IMR-90 (cell line): ENCODE measurements at regions not wholly inside any gene's neighbourhood (a gene's known extent, or its start where the extent isn't known, plus 50 kb on each side); places are given as distances from the start of the nearest gene placed in this dataset.

ENCODE experiments used
- ATAC-seq: fragments of 200-7000 bp; cut with Tn5 transposase; 2 replicates; pipeline ENCODE4 v1.9.1; 2020; ENCODE audit warnings: low read depth, mild to moderate bottlenecking, moderate library complexity
- BruUV-seq: library from RNA; stranded (reverse); fragments of 400-500 nt; replicated peaks from 2 replicates; lab custom pipeline; 2021; lab: Mats Ljungman, UMichigan
- CTCF ChIA-PET: fragments of 300-600 bp; formaldehyde crosslinking; extraction: SDS; loops from one replicate; lab custom pipeline; 2021; ENCODE audit warnings: antibody characterized with exemption; lab: Yijun Ruan, JAX
- POLR2A ChIA-PET: fragments of 300-600 bp; sonication (Branson Sonifier 250); formaldehyde crosslinking; loops from one replicate; lab custom pipeline; 2022; ENCODE audit warnings: antibody characterized with exemption; ENCODE audit not compliant: unreplicated experiment; lab: Charles Lee
- DNase-seq: peaks from one replicate; pipeline ENCODE4 v3.0.0; 2013
- H2AFZ ChIP-seq: replicated peaks from 2 replicates; pipeline ENCODE3; 2013; ENCODE audit warnings: low read length, mild to moderate bottlenecking; ENCODE audit not compliant: poor library complexity
- H2AK5ac ChIP-seq: 2 replicates; pipeline ENCODE4 v1.6.1; 2013; ENCODE audit warnings: low read depth, low read length, inconsistent platforms
- H2AK9ac ChIP-seq: replicated peaks from 2 replicates; pipeline ENCODE3; 2013; ENCODE audit warnings: mild to moderate bottlenecking, low read depth, low read length, moderate library complexity; ENCODE audit not compliant: poor library complexity
- H2BK120ac ChIP-seq: 2 replicates; pipeline ENCODE4 v1.6.1; 2013; ENCODE audit warnings: low read depth, low read length, inconsistent platforms
- H2BK15ac ChIP-seq: 3 replicates; pipeline ENCODE4 v1.6.1; 2013; ENCODE audit warnings: low read depth, low read length, inconsistent platforms
- H2BK20ac ChIP-seq: 2 replicates; pipeline ENCODE4 v1.6.1; 2013; ENCODE audit warnings: low read depth, mild to moderate bottlenecking, inconsistent platforms, low read length, moderate library complexity
- H2BK5ac ChIP-seq: 2 replicates; pipeline ENCODE4 v1.6.1; 2013; ENCODE audit warnings: mild to moderate bottlenecking, low read depth, low read length, inconsistent platforms; ENCODE audit not compliant: poor library complexity, severe bottlenecking
- H3K14ac ChIP-seq: replicated peaks from 2 replicates; pipeline ENCODE4 v1.6.1; 2013; ENCODE audit warnings: low read depth, low read length, inconsistent platforms
- H3K18ac ChIP-seq: 2 replicates; pipeline ENCODE4 v1.6.1; 2013; ENCODE audit warnings: low read depth, low read length, control low read depth
- H3K23ac ChIP-seq: 2 replicates; pipeline ENCODE4 v1.6.1; 2013; ENCODE audit warnings: low read depth, low read length, inconsistent platforms
- H3K27ac ChIP-seq: 2 replicates; pipeline ENCODE4 v1.5.1; 2013; ENCODE audit warnings: mild to moderate bottlenecking, control low read depth, low read length; ENCODE audit not compliant: insufficient read depth
- H3K27me3 ChIP-seq: 2 replicates; pipeline ENCODE4 v1.6.1; 2013; ENCODE audit warnings: low read length; ENCODE audit not compliant: control insufficient read depth, insufficient read depth
- H3K36me3 ChIP-seq: 2 replicates; pipeline ENCODE4 v1.6.1; 2013; ENCODE audit warnings: low read length, mixed read lengths; ENCODE audit not compliant: control insufficient read depth, insufficient read depth
- H3K4ac ChIP-seq: 2 replicates; pipeline ENCODE4 v1.6.1; 2013; ENCODE audit warnings: low read depth, low read length, inconsistent platforms
- H3K4me1 ChIP-seq: 2 replicates; pipeline ENCODE4 v1.6.1; 2013; ENCODE audit warnings: low read length, mixed read lengths; ENCODE audit not compliant: control insufficient read depth, insufficient read depth
- H3K4me2 ChIP-seq: 2 replicates; pipeline ENCODE4 v1.6.1; 2013; ENCODE audit warnings: low read depth, mild to moderate bottlenecking, control low read depth, low read length, moderate library complexity
- H3K4me3 ChIP-seq: 2 replicates; pipeline ENCODE4 v1.5.1; 2013; ENCODE audit warnings: low read depth, mild to moderate bottlenecking, control low read depth, low read length, moderate library complexity; ENCODE audit not compliant: insufficient read depth
- H3K56ac ChIP-seq: 2 replicates; pipeline ENCODE4 v1.6.1; 2013; ENCODE audit warnings: low read length, inconsistent platforms; ENCODE audit not compliant: insufficient read depth; ENCODE audit errors: extremely low read depth
- H3K79me1 ChIP-seq, 2 experiments: 2 replicates each; pipeline ENCODE4 v1.6.1; 2013; ENCODE audit warnings: low read length in 2 of 2, inconsistent platforms in 1 of 2, low read depth in 1 of 2
- H3K9ac ChIP-seq: 2 replicates; pipeline ENCODE4 v1.6.1; 2013; ENCODE audit warnings: low read depth, low read length, control low read depth
- H3K9me1 ChIP-seq: 2 replicates; pipeline ENCODE4 v1.6.1; 2013; ENCODE audit warnings: low read length, inconsistent platforms; ENCODE audit not compliant: insufficient read depth
- H3K9me3 ChIP-seq: 2 replicates; pipeline ENCODE4 v1.6.1; 2013; ENCODE audit warnings: low read length; ENCODE audit not compliant: control insufficient read depth, insufficient read depth
- H4K20me1 ChIP-seq: 2 replicates; pipeline ENCODE4 v1.6.1; 2013; ENCODE audit warnings: low read length, inconsistent platforms; ENCODE audit not compliant: insufficient read depth
- H4K5ac ChIP-seq: 2 replicates; pipeline ENCODE4 v1.6.1; 2013; ENCODE audit warnings: mild to moderate bottlenecking, low read depth, low read length, control low read depth
- H4K8ac ChIP-seq, 2 experiments: 2 replicates each; pipeline ENCODE4 v1.6.1; 2013; ENCODE audit warnings: low read depth in 2 of 2, low read length in 2 of 2, control low read depth in 1 of 2, inconsistent platforms in 1 of 2
- H4K91ac ChIP-seq: 2 replicates; pipeline ENCODE4 v1.6.1; 2013; ENCODE audit warnings: low read depth, low read length, inconsistent platforms; ENCODE audit not compliant: insufficient read depth
- CEBPB ChIP-seq: IDR thresholded peaks from 2 replicates; pipeline ENCODE4 v1.6.1; 2012; ENCODE audit warnings: low read depth, low read length, improper control_type of control experiment
- CHD1 ChIP-seq: IDR thresholded peaks from 2 replicates; pipeline ENCODE4 v1.6.1; 2012; ENCODE audit warnings: low read depth, low read length, improper control_type of control experiment
- CTCF ChIP-seq: conservative IDR thresholded peaks from 2 replicates; pipeline ENCODE4 v1.5.1; 2012; ENCODE audit warnings: mild to moderate bottlenecking, low read depth, low read length, improper control_type of control experiment
- FOS ChIP-seq: fragments of 150-350 bp; IDR thresholded peaks from 2 replicates; pipeline ENCODE4 v1.6.1; 2016; ENCODE audit warnings: low read depth, low read length
- MAFK ChIP-seq: IDR thresholded peaks from 2 replicates; pipeline ENCODE4 v1.6.1; 2012; ENCODE audit warnings: low read depth, low read length, improper control_type of control experiment
- MAZ ChIP-seq: IDR thresholded peaks from 2 replicates; pipeline ENCODE4 v1.6.1; 2012; ENCODE audit warnings: low read depth, mild to moderate bottlenecking, low read length, improper control_type of control experiment, moderate library complexity, borderline replicate concordance
- MXI1 ChIP-seq: IDR thresholded peaks from 2 replicates; pipeline ENCODE4 v1.6.1; 2012; ENCODE audit warnings: low read depth, mild to moderate bottlenecking, low read length, moderate library complexity, borderline replicate concordance
- NFE2L2 ChIP-seq: fragments of 150-350 bp; IDR thresholded peaks from 2 replicates; pipeline ENCODE4 v1.6.1; 2016; ENCODE audit warnings: low read depth, mild to moderate bottlenecking, low read length
- POLR2A ChIP-seq: IDR thresholded peaks from 2 replicates; pipeline ENCODE4 v1.6.1; 2012; ENCODE audit warnings: mild to moderate bottlenecking, low read depth, low read length
- RAD21 ChIP-seq: IDR thresholded peaks from 2 replicates; pipeline ENCODE4 v1.6.1; 2012; ENCODE audit warnings: low read length, improper control_type of control experiment
- RCOR1 ChIP-seq: IDR thresholded peaks from 2 replicates; pipeline ENCODE4 v1.6.1; 2012; ENCODE audit warnings: mild to moderate bottlenecking, low read length, improper control_type of control experiment; ENCODE audit not compliant: insufficient replicate concordance
- RFX5 ChIP-seq: IDR thresholded peaks from 2 replicates; pipeline ENCODE4 v1.8.0; 2012; ENCODE audit warnings: low read depth, mild to moderate bottlenecking, low read length, moderate library complexity
- SMC3 ChIP-seq: fragments of 150-350 bp; IDR thresholded peaks from 2 replicates; pipeline ENCODE4 v1.6.1; 2016; ENCODE audit warnings: low read depth, mild to moderate bottlenecking, antibody characterized with exemption, low read length, moderate library complexity
- USF2 ChIP-seq: fragments of 150-350 bp; IDR thresholded peaks from 2 replicates; pipeline ENCODE4 v1.6.1; 2017; ENCODE audit warnings: mild to moderate bottlenecking, antibody characterized with exemption, low read length, low read depth
- WGBS, 2 experiments: methylation state at CpG; one replicate each; pipeline versions ENCODE4 v1.1.5 to v1.1.7; 2013; ENCODE audit warnings: missing lambda C conversion rate in 2 of 2; ENCODE audit not compliant: insufficient read length in 1 of 2; ENCODE audit errors: extremely low coverage in 2 of 2; 5-methylcytosine and 5-hydroxymethylcytosine counted together
- dilution Hi-C: fragments of 300-500 bp; cut with HindIII; formaldehyde crosslinking; loops from one replicate; pipeline ENCODE4 v1.14.3; 2018; ENCODE audit warnings: low sequenced_read_pairs; ENCODE audit not compliant: unreplicated experiment
- in situ Hi-C: fragments of 300-500 bp; cut with MboI; formaldehyde crosslinking; loops from 3 replicates; pipeline ENCODE4 v1.14.3; 2019; ENCODE audit warnings: low sequenced_read_pairs, inconsistent platforms, mixed read lengths
- intact Hi-C: fragments of 100-400 bp; cut with micrococcal nuclease; formaldehyde crosslinking; loops from 2 replicates; pipeline ENCODE4 v1.10.0; 2022
- TF ChIP-seq, protein P1 (sequence below): fragments of 150-350 bp; IDR thresholded peaks from 2 replicates; pipeline ENCODE4 v1.6.1; 2016; ENCODE audit warnings: low read depth, mild to moderate bottlenecking, low read length, moderate library complexity, borderline replicate concordance

GRCh38 chr1:222252788-222253187 is 295.1 kb downstream of the HHIPL2 start:
- dilution Hi-C loops (no loop called here), in situ Hi-C loops (no loop called here), intact Hi-C loops (no loop called here)
- Histone ChIP-seq H2AK9ac (peak overlapping the region; percentile 38), H3K4me3 (no peak overlapping the region), H3K4ac (no peak overlapping the region), H3K18ac (no peak overlapping the region), H2BK20ac (no peak overlapping the region), H2AK5ac (no peak overlapping the region), H3K56ac (no peak overlapping the region), H4K5ac (no peak overlapping the region), H3K27ac (no peak overlapping the region), H3K9ac (no peak overlapping the region), H3K27me3 (no peaks in the 10 kb centered on the region), H3K36me3 (no peaks in the 10 kb centered on the region), H4K8ac (no peak overlapping the region), H3K23ac (no peak overlapping the region), H4K91ac (no peak overlapping the region), H3K79me1 (no peaks in the 10 kb centered on the region), H2BK15ac (no peak overlapping the region), H3K9me1 (peaks cover 2% of the 10 kb centered on the region; the same call in 1 of the 2 replicates), H3K9me3 (no peaks in the 10 kb centered on the region; the same call in 1 of the 2 replicates), H2BK5ac (no peak overlapping the region), H3K14ac (no peak overlapping the region), H2BK120ac (no peak overlapping the region), H3K4me2 (no peak overlapping the region), H3K4me1 (peaks cover 4% of the 10 kb centered on the region), H2AFZ (no peak overlapping the region), H4K20me1 (no peaks in the 10 kb centered on the region)
- CTCF ChIA-PET: no interaction called here
- no peak for TF ChIP-seq POLR2A
- no peak for TF ChIP-seq NFE2L2
- TF ChIP-seq, protein P1, sequence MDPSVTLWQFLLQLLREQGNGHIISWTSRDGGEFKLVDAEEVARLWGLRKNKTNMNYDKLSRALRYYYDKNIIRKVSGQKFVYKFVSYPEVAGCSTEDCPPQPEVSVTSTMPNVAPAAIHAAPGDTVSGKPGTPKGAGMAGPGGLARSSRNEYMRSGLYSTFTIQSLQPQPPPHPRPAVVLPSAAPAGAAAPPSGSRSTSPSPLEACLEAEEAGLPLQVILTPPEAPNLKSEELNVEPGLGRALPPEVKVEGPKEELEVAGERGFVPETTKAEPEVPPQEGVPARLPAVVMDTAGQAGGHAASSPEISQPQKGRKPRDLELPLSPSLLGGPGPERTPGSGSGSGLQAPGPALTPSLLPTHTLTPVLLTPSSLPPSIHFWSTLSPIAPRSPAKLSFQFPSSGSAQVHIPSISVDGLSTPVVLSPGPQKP: no peak
- TF ChIP-seq CHD1: no peak
- TF ChIP-seq RFX5: no peak
- TF ChIP-seq MAFK: no peak
- TF ChIP-seq USF2: no peak
- no peak for TF ChIP-seq FOS
- TF ChIP-seq CTCF: no peak
- TF ChIP-seq RAD21: no peak
- no peak for TF ChIP-seq MXI1
- no peak for TF ChIP-seq RCOR1
- TF ChIP-seq MAZ: no peak
- TF ChIP-seq CEBPB: no peak
- TF ChIP-seq SMC3: no peak
- ATAC-seq (no peak), DNase-seq (no peak)
- BruUV-seq: no TSS peak
- POLR2A ChIA-PET: no interaction called here
- WGBS, 2 experiments: 56% methylated on average over 1 of the region's 4 CpGs; no CpG with 5 or more reads in 1 of the 2 experiments
